ENCODE measurements at regions not wholly inside any gene's neighbourhood (a gene's known extent, or its start where the extent isn't known, plus 50 kb on each side); places are given as distances from the start of the nearest gene placed in this dataset.

DNA sequence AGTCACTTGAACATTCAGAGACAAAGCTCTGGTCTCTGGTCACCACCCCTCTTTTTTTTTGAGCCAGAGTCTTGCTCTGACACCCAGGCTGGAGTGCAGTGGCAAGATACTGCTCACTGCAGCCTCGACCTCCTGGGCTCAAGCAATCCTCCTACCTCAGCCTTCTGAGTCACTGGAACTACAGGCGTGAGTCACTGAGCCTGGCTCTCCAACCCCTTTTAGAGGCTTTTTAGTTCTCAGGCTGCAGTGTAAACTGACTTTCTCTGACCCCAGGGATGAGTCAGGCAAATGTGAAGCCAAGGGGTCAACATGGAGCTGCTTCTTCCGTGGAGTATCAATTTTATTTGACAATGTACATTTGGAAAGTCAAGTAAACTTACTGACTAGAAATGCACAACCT is 229.2 kb downstream of the PTTG2 start:
- intact Hi-C loops (cut with micrococcal nuclease), result no loop called here

DNA sequence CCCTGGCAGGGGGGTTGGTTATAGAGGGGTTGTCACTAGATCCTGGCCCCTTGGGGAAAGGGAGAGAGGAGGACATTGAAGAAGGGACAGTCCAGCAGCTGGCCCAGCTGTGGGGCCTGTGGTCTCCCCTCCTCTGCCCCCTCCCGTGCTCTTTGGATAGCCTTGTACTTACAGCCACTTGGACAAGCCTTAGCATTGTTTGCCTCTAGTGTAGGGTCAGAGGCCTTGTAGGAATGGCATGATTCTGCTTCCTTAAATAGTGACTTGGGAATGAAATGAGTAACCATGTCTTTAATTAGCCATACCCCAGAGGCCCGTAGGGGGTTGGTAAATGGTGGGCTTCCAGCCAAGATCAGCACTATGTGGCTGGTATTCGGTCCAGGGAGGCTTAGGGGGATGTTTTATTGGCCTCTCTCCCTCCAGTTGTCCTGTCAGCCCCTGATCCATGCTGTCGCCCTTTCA is 230.6 kb downstream of the PTTG2 start:
- intact Hi-C loops (cut with micrococcal nuclease), result no loop called here

DNA sequence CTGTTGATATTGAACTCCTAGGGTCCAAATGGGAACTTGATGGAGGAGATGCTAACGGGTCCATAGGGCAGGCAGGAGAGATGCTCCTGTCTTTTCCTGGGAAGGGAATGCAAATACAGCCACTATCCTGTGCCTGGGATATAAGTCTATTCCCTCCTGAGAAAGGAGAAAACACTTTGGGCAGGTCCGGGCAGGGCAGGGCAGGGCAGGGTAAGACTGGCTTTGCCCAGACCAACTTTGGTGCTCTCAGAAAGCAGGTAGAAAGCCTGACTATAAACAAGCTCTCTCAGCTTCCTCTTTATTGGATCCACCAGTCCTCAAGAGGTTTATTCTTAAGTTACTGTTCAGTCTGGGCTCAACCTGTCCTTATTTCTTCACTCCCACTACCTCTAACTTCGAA is 232.3 kb downstream of the PTTG2 start:
- intact Hi-C loops (cut with micrococcal nuclease), result no loop called here

GRCh38 chr4:38193236-38193863 is 233.2 kb downstream of the PTTG2 start:
- intact Hi-C loops (cut with micrococcal nuclease), result no loop called here

DNA sequence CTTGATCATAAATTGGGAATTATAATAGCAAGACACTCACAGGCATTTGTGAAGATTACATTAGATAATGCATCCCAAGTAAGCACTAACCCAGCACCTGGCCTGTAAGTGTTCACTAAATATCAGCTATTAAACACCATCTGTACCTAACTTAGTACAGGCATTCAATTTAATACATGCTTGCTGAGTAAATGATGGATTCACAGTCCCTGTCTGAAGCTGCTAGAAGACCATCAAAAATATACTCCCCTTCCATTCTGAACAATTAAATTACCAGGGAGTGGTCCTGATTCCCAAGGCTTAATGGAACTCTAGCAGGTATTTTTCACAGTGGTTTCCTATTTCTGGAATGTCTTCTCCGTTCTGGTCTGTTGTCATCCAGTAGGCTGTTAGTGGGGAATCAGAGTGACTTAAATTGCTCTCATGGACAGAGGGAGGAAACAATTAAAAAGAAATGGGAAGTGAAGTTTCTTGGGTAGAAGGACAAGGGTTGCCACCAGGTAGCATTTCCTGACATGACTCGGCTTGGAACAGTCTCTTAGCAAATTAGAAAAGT is 233.9 kb downstream of the PTTG2 start:
- intact Hi-C loops (cut with micrococcal nuclease), result no loop called here

- intact Hi-C loops (cut with micrococcal nuclease), result no loop called here
Measured at GRCh38 chr4:38195486-38195885, 235.3 kb downstream of the PTTG2 start.

- intact Hi-C loops (cut with micrococcal nuclease), result no loop called here
Measured at GRCh38 chr4:38195911-38196310, 235.7 kb downstream of the PTTG2 start.

- intact Hi-C loops (cut with micrococcal nuclease), result no loop called here
Measured at GRCh38 chr4:38202242-38202641, 242.0 kb downstream of the PTTG2 start.

DNA sequence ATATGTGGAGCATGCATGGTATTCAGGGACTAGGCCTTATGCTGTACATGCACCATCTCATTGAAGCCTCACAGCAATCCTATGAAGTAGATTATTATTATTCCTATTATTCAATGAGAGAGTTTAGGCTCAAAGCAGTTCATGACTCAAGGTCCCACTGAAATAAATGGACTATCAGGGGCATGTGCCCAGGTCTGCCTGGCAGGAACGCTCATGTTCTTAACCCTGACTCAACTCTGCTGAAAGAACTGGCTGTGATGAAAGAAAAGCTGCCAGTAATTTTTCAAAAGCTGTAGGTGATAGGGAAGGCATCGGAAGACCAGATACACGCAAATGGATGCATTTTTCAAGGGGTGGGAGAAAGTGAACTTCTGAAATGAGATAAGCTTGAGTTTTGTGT is 243.4 kb downstream of the PTTG2 start:
- intact Hi-C loops (cut with micrococcal nuclease), result no loop called here

DNA sequence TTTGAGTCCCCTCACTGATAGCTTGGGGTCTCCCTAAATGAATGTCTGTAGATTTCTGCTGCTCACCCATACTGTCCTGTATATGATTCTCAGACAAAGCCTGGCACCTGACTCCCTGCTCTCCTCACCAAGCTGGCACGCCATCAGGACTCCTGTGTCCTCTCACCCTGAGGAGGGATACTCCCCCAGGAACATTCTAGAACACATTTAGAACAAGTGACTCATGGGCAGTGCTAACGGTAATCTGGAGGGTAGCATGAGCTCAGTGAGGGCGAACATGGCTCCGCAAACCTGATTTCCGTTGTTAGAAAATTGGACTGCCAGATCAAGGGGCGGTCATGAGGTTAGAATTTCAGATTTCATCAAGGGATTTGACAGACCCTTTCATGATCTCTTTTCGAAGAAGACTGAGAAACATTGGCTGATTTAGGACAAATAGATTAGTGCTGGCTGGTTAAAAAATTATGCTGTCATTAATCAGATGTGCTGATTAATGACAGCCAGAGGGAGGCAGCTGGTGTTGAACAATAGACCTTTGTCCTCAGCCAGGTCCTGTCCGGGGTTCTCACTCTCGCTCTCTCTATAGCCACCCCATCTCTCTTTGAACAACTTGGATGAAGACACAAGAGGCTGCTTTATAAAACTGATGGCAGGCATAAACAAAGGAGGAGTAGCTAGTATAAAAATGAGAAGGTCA is 244.3 kb downstream of the PTTG2 start:
- intact Hi-C loops (cut with micrococcal nuclease), result no loop called here

GRCh38 chr4:38205261-38205660 is 245.1 kb downstream of the PTTG2 start:
- intact Hi-C loops (cut with micrococcal nuclease), result no loop called here

DNA sequence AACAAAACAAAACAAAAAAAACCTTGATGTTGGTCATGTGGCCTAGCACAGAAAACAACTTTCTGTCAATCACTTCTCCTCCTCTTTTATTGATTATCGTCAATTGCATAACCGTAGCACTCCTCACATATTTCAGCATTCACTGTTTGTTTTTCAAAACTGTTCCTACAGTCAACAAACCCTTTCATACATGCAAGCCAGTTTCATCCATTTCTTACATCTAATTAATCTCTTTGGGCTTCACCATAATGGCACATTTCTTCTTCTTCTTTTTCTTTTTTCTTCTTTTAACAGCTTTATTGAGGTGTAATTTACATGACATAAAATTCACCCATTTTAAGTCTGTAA is 246.9 kb downstream of the PTTG2 start:
- intact Hi-C loops (cut with micrococcal nuclease), result no loop called here

DNA sequence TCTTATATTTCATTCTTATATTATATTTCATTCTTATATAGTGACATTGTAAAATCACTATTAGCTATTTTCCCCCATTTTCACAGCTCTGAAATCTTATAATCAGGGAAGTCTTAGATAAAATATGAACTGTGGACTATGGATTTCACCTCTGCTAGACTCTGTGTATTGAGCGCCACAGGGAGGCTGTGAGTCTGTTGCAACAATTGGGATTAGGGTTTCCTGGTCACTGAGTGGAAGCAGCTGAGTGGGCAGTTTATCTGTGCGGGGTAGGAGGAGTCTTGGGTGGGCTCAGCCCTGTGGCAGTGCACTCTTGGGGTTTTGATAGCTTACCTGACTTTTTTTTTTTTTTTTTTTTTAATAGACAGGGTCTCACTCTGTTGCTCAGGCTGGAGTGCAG is 249.5 kb downstream of the PTTG2 start:
- intact Hi-C loops (cut with micrococcal nuclease), result no loop called here

- intact Hi-C loops (cut with micrococcal nuclease), result no loop called here
Measured at GRCh38 chr4:38210396-38211114, 250.4 kb downstream of the PTTG2 start.

DNA sequence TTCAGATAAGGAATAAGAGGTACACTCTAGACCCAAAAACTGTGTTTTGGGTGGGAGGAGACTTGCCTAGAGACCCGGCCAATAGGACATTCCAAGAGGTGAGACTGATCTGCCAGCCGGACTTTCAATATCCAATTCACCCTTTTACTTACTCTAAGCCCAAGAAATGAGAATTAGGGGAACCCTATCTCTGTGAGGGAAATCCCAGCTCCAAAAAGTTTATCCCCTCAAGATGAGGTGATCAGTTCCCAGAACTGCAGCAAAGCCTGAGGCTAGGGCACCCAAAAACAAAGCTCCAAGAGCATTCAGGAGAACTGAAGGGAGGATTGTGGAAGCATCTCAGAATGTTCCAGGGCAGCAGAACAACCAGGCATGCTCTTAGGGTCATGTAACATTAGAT is 251.7 kb downstream of the PTTG2 start:
- intact Hi-C loops (cut with micrococcal nuclease), result no loop called here

- intact Hi-C loops (cut with micrococcal nuclease), result no loop called here
Measured at GRCh38 chr4:38213083-38213805, 253.0 kb downstream of the PTTG2 start.

- intact Hi-C loops (cut with micrococcal nuclease), result no loop called here
Measured at GRCh38 chr4:38222892-38223291, 262.7 kb downstream of the PTTG2 start.

DNA sequence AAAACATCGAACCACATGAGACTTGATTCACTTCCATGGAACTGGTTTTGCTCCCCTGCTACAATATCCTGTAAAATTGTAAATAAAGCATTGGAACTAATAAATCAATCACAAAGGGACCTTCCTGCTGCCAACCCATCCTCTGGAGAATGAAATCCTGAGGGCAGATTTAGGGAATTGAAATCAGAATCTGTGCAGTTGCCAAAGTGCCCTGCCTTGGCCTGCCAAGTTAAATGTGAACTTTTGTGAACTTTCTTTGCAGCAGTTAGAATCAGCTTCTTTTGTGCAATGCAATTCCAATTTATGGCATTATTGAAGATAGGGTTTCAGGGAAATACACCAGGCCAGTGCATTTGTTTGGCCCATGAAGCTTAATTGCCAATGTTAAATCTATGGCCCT is 263.1 kb downstream of the PTTG2 start:
- intact Hi-C loops (cut with micrococcal nuclease), result no loop called here

- intact Hi-C loops (cut with micrococcal nuclease), result no loop called here
Measured at GRCh38 chr4:38223782-38224236, 263.6 kb downstream of the PTTG2 start.

DNA sequence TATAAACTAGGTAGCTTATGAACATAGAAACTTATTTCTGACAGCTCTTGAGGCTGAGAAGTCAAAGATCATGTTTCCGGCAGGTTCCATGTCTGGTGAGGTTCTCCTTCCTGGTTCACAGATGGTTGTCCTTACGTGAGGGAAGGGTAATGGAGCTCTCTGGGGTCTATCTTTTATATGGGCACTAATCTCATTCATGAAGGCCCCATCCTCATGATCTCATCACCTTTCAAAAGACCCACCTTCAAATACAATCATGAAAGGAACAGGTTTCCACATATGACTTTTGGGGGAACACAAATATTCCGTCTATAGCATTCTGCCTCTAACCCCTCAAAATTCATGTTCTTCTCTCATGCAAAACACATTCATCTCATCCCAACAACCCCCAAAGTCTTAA is 264.7 kb downstream of the PTTG2 start:
- intact Hi-C loops (cut with micrococcal nuclease), result no loop called here

GRCh38 chr4:38226170-38226569 is 266.0 kb downstream of the PTTG2 start:
- intact Hi-C loops (cut with micrococcal nuclease), result no loop called here

Measured in T-helper 2 cell treated with Interferon-gamma antibody and Interleukin-4, amounts not matched to agents 100 ng/mL and 5 ng/mL, for 36 hours (primary cell).